HEK293 (cell line): ENCODE measurements at regions not wholly inside any gene's neighbourhood (a gene's known extent, or its start where the extent isn't known, plus 50 kb on each side); places are given as distances from the start of the nearest gene placed in this dataset.

Experiments
- CTCF ChIA-PET: fragments of 350-600 bp; formaldehyde crosslinking; extraction: SDS; loops from one replicate; lab custom pipeline; 2021; ENCODE audit warnings: antibody characterized with exemption; lab: Yijun Ruan, JAX
- POLR2A ChIA-PET: fragments of 300-600 bp; formaldehyde crosslinking; extraction: SDS; loops from one replicate; lab custom pipeline; 2020; ENCODE audit warnings: antibody characterized with exemption, inconsistent platforms; lab: Yijun Ruan, JAX
- H3K27ac ChIP-seq: fragments of 200-500 bp; sonication (Bioruptor generic); 2 replicates; pipeline ENCODE4 v1.5.1; 2014; ENCODE audit warnings: low read depth, low read length, control low read depth, inconsistent platforms; ENCODE audit errors: extremely low read depth
- H3K36me3 ChIP-seq, 2 experiments: fragments of 200-500 bp in 1 of 2; sonication (Bioruptor generic) in 1 of 2; 1 replicate in 1 of 2; 2 replicates in 1 of 2; pipeline ENCODE4 v1.5.1; 2014 to 2017; ENCODE audit warnings: inconsistent platforms in 2 of 2, low read length in 2 of 2; ENCODE audit not compliant: control insufficient read depth in 2 of 2, insufficient read depth in 1 of 2
- H3K4me1 ChIP-seq: fragments of 200-500 bp; sonication (Bioruptor generic); 2 replicates; pipeline ENCODE4 v1.5.1; 2014; ENCODE audit warnings: mild to moderate bottlenecking, low read length, inconsistent platforms; ENCODE audit not compliant: control insufficient read depth, insufficient read depth
- H3K4me3 ChIP-seq: 2 replicates; pipeline ENCODE4 v1.5.1; 2011; ENCODE audit warnings: low read depth, mild to moderate bottlenecking, control low read depth, low read length, moderate library complexity
- H3K9me3 ChIP-seq: fragments of 200-500 bp; sonication (Bioruptor generic); 2 replicates; pipeline ENCODE4 v1.5.1; 2014; ENCODE audit warnings: low read depth, low read length, inconsistent platforms; ENCODE audit not compliant: control insufficient read depth, insufficient read depth
- BCL11A ChIP-seq: fragments of 450-650 bp; formaldehyde crosslinking; IDR thresholded peaks from 2 replicates; pipeline ENCODE4 v1.5.1; 2016; ENCODE audit warnings: low read depth, missing biosample characterization, missing genetic modification characterization
- CTCF ChIP-seq: fragments of 450-650 bp; formaldehyde crosslinking; IDR thresholded peaks from 2 replicates; pipeline ENCODE4 v1.5.1; 2016; ENCODE audit warnings: missing biosample characterization, missing genetic modification characterization
- GFI1B ChIP-seq: fragments of 450-650 bp; formaldehyde crosslinking; IDR thresholded peaks from 2 replicates; pipeline ENCODE4 v1.5.1; 2016; ENCODE audit warnings: missing biosample characterization, missing genetic modification characterization
- HOXA7 ChIP-seq: sonication (generic); formaldehyde crosslinking; IDR thresholded peaks from 2 replicates; pipeline ENCODE4 v1.8.1; 2022; ENCODE audit warnings: missing genetic modification reagents, borderline replicate concordance
- INSM2 ChIP-seq: fragments of 450-650 bp; formaldehyde crosslinking; IDR thresholded peaks from 2 replicates; pipeline ENCODE4 v1.5.1; 2016; ENCODE audit warnings: missing biosample characterization, missing genetic modification characterization
- KLF10 ChIP-seq: fragments of 450-650 bp; IDR thresholded peaks from 2 replicates; pipeline ENCODE4 v1.5.1; 2018; ENCODE audit warnings: missing biosample characterization, mild to moderate bottlenecking, missing genetic modification characterization
- KLF8 ChIP-seq: fragments of 450-650 bp; formaldehyde crosslinking; IDR thresholded peaks from 2 replicates; pipeline ENCODE4 v1.5.1; 2016; ENCODE audit warnings: missing biosample characterization, missing genetic modification characterization
- SALL2 ChIP-seq: fragments of 450-650 bp; formaldehyde crosslinking; IDR thresholded peaks from 2 replicates; pipeline ENCODE4 v1.5.0; 2017; ENCODE audit warnings: missing biosample characterization, mild to moderate bottlenecking, missing genetic modification characterization, borderline replicate concordance
- TRIM28 ChIP-seq: IDR thresholded peaks from 2 replicates; pipeline ENCODE4 v1.6.1; 2011; ENCODE audit warnings: low read length, control low read depth, borderline replicate concordance
- ZBTB21 ChIP-seq: fragments of 450-650 bp; formaldehyde crosslinking; IDR thresholded peaks from 2 replicates; pipeline ENCODE4 v1.5.1; 2017; ENCODE audit warnings: missing biosample characterization, missing genetic modification characterization
- ZBTB48 ChIP-seq: fragments of 450-650 bp; formaldehyde crosslinking; IDR thresholded peaks from 2 replicates; pipeline ENCODE4 v1.5.1; 2016; ENCODE audit warnings: missing biosample characterization, missing genetic modification characterization
- ZFP3 ChIP-seq: fragments of 450-650 bp; formaldehyde crosslinking; IDR thresholded peaks from 2 replicates; pipeline ENCODE4 v1.5.1; 2016; ENCODE audit warnings: low read depth, missing biosample characterization, missing genetic modification characterization
- ZNF169 ChIP-seq: fragments of 450-650 bp; formaldehyde crosslinking; IDR thresholded peaks from 2 replicates; pipeline ENCODE4 v1.5.1; 2016; ENCODE audit warnings: missing biosample characterization, missing genetic modification characterization
- ZNF175 ChIP-seq: fragments of 450-650 bp; formaldehyde crosslinking; IDR thresholded peaks from 2 replicates; pipeline ENCODE4 v1.5.1; 2016; ENCODE audit warnings: missing biosample characterization, missing genetic modification characterization
- ZNF335 ChIP-seq: fragments of 450-650 bp; formaldehyde crosslinking; conservative IDR thresholded peaks from 2 replicates; pipeline ENCODE4 v1.5.1; 2016; ENCODE audit warnings: missing biosample characterization, missing genetic modification characterization
- ZNF530 ChIP-seq: fragments of 450-650 bp; formaldehyde crosslinking; IDR thresholded peaks from 2 replicates; pipeline ENCODE4 v1.5.1; 2016; ENCODE audit warnings: low read depth, missing biosample characterization, missing genetic modification characterization
- ZNF558 ChIP-seq: fragments of 450-650 bp; formaldehyde crosslinking; IDR thresholded peaks from 2 replicates; pipeline ENCODE4 v1.5.1; 2016; ENCODE audit warnings: missing biosample characterization, missing genetic modification characterization
- ZNF629 ChIP-seq: fragments of 450-650 bp; formaldehyde crosslinking; IDR thresholded peaks from 2 replicates; pipeline ENCODE4 v1.5.1; 2017; ENCODE audit warnings: missing biosample characterization, missing genetic modification characterization
- ZNF658 ChIP-seq: fragments of 450-650 bp; formaldehyde crosslinking; IDR thresholded peaks from 2 replicates; pipeline ENCODE4; 2016; ENCODE audit warnings: missing biosample characterization, missing genetic modification characterization
- ZNF677 ChIP-seq: fragments of 450-650 bp; IDR thresholded peaks from 2 replicates; pipeline ENCODE4 v1.5.0; 2018; ENCODE audit warnings: missing biosample characterization, mild to moderate bottlenecking, missing genetic modification characterization, moderate library complexity
- TF ChIP-seq, protein P1 (sequence below): fragments of 450-650 bp; formaldehyde crosslinking; IDR thresholded peaks from 2 replicates; pipeline ENCODE4 v1.5.1; 2016; ENCODE audit warnings: missing biosample characterization, missing genetic modification characterization
- TF ChIP-seq, protein P2 (sequence below): fragments of 450-650 bp; formaldehyde crosslinking; IDR thresholded peaks from 2 replicates; pipeline ENCODE4 v1.5.1; 2017; ENCODE audit warnings: missing biosample characterization, missing genetic modification characterization
- TF ChIP-seq, protein P3 (sequence below): fragments of 450-650 bp; formaldehyde crosslinking; IDR thresholded peaks from 2 replicates; pipeline ENCODE4 v1.5.1; 2016; ENCODE audit warnings: missing biosample characterization, missing genetic modification characterization
- TF ChIP-seq, protein P4 (sequence below): fragments of 450-650 bp; formaldehyde crosslinking; IDR thresholded peaks from 2 replicates; pipeline ENCODE4 v1.5.1; 2016; ENCODE audit warnings: missing biosample characterization, missing genetic modification characterization, low read depth

GRCh38 chr18:42340423-42341009, 385.5 kb downstream of the PIK3C3 start (continued):
- TF ChIP-seq ZNF658 (tag by site-specific recombination), result no peak
- TF ChIP-seq, all 188 proteins: peak for 0

GRCh38 chr18:42341423-42341822, 386.4 kb downstream of the PIK3C3 start:
- no peaks in the 10 kb centered on the region for H3K9me3 ChIP-seq
- no peaks in the 10 kb centered on the region for H3K36me3 ChIP-seq
- CTCF ChIA-PET, result no interaction called here
- H3K27ac ChIP-seq, result no peak overlapping the region
- H3K4me3 ChIP-seq, result no peak overlapping the region
- TF ChIP-seq INSM2 (tag by site-specific recombination) (no peak), ZFP3 (no peak), ZNF175 (tag by site-specific recombination) (no peak), BCL11A (tag by site-specific recombination) (no peak), ZNF677 (no peak), SALL2 (tag by site-specific recombination) (no peak), TRIM28 (no peak), KLF8 (tag by site-specific recombination) (no peak), ZNF169 (tag by site-specific recombination) (no peak), ZBTB21 (no peak), ZNF530 (no peak), ZNF335 (no peak)
- TF ChIP-seq, protein P1, sequence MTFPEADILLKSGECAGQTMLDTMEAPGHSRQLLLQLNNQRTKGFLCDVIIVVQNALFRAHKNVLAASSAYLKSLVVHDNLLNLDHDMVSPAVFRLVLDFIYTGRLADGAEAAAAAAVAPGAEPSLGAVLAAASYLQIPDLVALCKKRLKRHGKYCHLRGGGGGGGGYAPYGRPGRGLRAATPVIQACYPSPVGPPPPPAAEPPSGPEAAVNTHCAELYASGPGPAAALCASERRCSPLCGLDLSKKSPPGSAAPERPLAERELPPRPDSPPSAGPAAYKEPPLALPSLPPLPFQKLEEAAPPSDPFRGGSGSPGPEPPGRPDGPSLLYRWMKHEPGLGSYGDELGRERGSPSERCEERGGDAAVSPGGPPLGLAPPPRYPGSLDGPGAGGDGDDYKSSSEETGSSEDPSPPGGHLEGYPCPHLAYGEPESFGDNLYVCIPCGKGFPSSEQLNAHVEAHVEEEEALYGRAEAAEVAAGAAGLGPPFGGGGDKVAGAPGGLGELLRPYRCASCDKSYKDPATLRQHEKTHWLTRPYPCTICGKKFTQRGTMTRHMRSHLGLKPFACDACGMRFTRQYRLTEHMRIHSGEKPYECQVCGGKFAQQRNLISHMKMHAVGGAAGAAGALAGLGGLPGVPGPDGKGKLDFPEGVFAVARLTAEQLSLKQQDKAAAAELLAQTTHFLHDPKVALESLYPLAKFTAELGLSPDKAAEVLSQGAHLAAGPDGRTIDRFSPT (tag by site-specific recombination), result no peak
- TF ChIP-seq, protein P2, sequence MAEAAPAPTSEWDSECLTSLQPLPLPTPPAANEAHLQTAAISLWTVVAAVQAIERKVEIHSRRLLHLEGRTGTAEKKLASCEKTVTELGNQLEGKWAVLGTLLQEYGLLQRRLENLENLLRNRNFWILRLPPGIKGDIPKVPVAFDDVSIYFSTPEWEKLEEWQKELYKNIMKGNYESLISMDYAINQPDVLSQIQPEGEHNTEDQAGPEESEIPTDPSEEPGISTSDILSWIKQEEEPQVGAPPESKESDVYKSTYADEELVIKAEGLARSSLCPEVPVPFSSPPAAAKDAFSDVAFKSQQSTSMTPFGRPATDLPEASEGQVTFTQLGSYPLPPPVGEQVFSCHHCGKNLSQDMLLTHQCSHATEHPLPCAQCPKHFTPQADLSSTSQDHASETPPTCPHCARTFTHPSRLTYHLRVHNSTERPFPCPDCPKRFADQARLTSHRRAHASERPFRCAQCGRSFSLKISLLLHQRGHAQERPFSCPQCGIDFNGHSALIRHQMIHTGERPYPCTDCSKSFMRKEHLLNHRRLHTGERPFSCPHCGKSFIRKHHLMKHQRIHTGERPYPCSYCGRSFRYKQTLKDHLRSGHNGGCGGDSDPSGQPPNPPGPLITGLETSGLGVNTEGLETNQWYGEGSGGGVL, result no peak
- TF ChIP-seq, all 188 proteins: peak for 0
- POLR2A ChIA-PET, result no interaction called here
- H3K4me1 ChIP-seq, result no peaks in the 10 kb centered on the region

- H3K4me3 ChIP-seq, result no peak overlapping the region
- ChIA-PET POLR2A (no interaction called here), CTCF (interaction anchor here (0.6 kb wide), 1 partner anchor 665 kb away, joined by 3 read pairs; no protein-coding TSS in a partner anchor)
- no peaks in the 10 kb centered on the region for H3K9me3 ChIP-seq
- H3K27ac ChIP-seq, result no peak overlapping the region
- no peaks in the 10 kb centered on the region for H3K4me1 ChIP-seq
- no peaks in the 10 kb centered on the region for H3K36me3 ChIP-seq
- TF ChIP-seq, protein P3, sequence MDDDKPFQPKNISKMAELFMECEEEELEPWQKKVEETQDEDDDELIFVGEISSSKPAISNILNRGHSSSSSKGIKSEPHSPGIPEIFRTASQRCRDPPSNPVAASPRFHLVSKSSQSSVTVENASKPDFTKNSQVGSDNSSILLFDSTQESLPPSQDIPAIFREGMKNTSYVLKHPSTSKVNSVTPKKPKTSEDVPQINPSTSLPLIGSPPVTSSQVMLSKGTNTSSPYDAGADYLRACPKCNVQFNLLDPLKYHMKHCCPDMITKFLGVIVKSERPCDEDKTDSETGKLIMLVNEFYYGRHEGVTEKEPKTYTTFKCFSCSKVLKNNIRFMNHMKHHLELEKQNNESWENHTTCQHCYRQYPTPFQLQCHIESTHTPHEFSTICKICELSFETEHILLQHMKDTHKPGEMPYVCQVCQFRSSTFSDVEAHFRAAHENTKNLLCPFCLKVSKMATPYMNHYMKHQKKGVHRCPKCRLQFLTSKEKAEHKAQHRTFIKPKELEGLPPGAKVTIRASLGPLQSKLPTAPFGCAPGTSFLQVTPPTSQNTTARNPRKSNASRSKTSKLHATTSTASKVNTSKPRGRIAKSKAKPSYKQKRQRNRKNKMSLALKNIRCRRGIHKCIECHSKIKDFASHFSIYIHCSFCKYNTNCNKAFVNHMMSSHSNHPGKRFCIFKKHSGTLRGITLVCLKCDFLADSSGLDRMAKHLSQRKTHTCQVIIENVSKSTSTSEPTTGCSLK (tag by site-specific recombination), result no peak
- no peak for TF ChIP-seq GFI1B (tag by site-specific recombination)
- no peak for TF ChIP-seq KLF10
- TF ChIP-seq CTCF (tag by site-specific recombination), result no peak
- no peak for TF ChIP-seq HOXA7
- no peak for TF ChIP-seq ZNF677
- TF ChIP-seq ZNF558, result no peak
- no peak for TF ChIP-seq ZBTB48
- TF ChIP-seq, protein P4, sequence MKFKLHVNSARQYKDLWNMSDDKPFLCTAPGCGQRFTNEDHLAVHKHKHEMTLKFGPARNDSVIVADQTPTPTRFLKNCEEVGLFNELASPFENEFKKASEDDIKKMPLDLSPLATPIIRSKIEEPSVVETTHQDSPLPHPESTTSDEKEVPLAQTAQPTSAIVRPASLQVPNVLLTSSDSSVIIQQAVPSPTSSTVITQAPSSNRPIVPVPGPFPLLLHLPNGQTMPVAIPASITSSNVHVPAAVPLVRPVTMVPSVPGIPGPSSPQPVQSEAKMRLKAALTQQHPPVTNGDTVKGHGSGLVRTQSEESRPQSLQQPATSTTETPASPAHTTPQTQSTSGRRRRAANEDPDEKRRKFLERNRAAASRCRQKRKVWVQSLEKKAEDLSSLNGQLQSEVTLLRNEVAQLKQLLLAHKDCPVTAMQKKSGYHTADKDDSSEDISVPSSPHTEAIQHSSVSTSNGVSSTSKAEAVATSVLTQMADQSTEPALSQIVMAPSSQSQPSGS (tag by site-specific recombination), result no peak
- no peak for TF ChIP-seq ZNF629 (tag by site-specific recombination)
Measured at GRCh38 chr18:42348722-42349121, 393.7 kb downstream of the PIK3C3 start.
